B cell (primary cell): ENCODE measurements at regions not wholly inside any gene's neighbourhood (a gene's known extent, or its start where the extent isn't known, plus 50 kb on each side); places are given as distances from the start of the nearest gene placed in this dataset.
"Not testable (repeated sequence)": the region's sequence is repeated elsewhere in the genome, so short reads cannot be mapped to it uniquely, and the experiment has no call there.

ENCODE experiments used
- ATAC-seq: fragments of 200-7000 bp; cut with Tn5 transposase; one replicate; pipeline ENCODE4 v1.10.0; 2021; ENCODE audit warnings: low read depth, mild to moderate bottlenecking, moderate number of reproducible peaks, moderate library complexity
- CTCF ChIA-PET: fragments of 350-600 bp; sonication (Branson Sonifier 250); formaldehyde crosslinking; loops from one replicate; lab custom pipeline; 2021; ENCODE audit warnings: antibody characterized with exemption, inconsistent platforms; lab: Charles Lee
- POLR2A ChIA-PET: fragments of 350-600 bp; sonication (Branson Sonifier 250); formaldehyde crosslinking; loops from one replicate; lab custom pipeline; 2021; ENCODE audit warnings: antibody characterized with exemption; lab: Charles Lee
- DNase-seq: peaks from one replicate; pipeline ENCODE4 v3.0.0; 2013
- H2AFZ ChIP-seq: 2 replicates; pipeline ENCODE4 v1.6.1; 2012; ENCODE audit warnings: mild to moderate bottlenecking, low read depth, low read length; ENCODE audit not compliant: insufficient read depth, poor library complexity, severe bottlenecking
- H3K27ac ChIP-seq, 2 donors: 1 replicate in 1 of 2; 2 replicates in 1 of 2; pipeline ENCODE4 v1.5.1; 2012 to 2013; ENCODE audit warnings: low read length in 2 of 2, mild to moderate bottlenecking in 2 of 2, moderate library complexity in 1 of 2
- H3K27me3 ChIP-seq, 4 experiments: fragments of 200-600 bp in 1 of 4; sonication (generic) in 1 of 4; replicated peaks in 1 of 4; 1 replicate in 2 of 4; 2 replicates in 2 of 4; pipeline versions ENCODE4 v1.6.1 to v1.7.0; 2013 to 2016; ENCODE audit warnings: low read length in 3 of 4, mild to moderate bottlenecking in 2 of 4, mixed read lengths in 1 of 4, moderate library complexity in 1 of 4; ENCODE audit not compliant: insufficient read depth in 4 of 4, control insufficient read depth in 3 of 4; ENCODE audit errors: control extremely low read depth in 1 of 4
- H3K36me3 ChIP-seq, 2 experiments: replicated peaks in 1 of 2; 1 replicate in 1 of 2; 2 replicates in 1 of 2; pipeline versions ENCODE4 v1.6.1 to v1.7.1; 2013; ENCODE audit warnings: low read length in 1 of 2; ENCODE audit not compliant: insufficient read depth in 2 of 2, control insufficient read depth in 1 of 2; ENCODE audit errors: control extremely low read depth in 1 of 2, extremely low read depth in 1 of 2
- H3K4me1 ChIP-seq, 2 donors: fragments of 200-600 bp in 1 of 2; sonication (generic) in 1 of 2; 1 replicate in 1 of 2; 2 replicates in 1 of 2; pipeline versions ENCODE4 v1.5.1 to v1.6.1; 2013 to 2017; ENCODE audit warnings: low read length in 2 of 2; ENCODE audit not compliant: control insufficient read depth in 2 of 2, insufficient read depth in 2 of 2
- H3K4me2 ChIP-seq: replicated peaks from 2 replicates; pipeline ENCODE3; 2012; ENCODE audit warnings: mild to moderate bottlenecking, low read depth, low read length; ENCODE audit not compliant: poor library complexity, severe bottlenecking
- H3K4me3 ChIP-seq, 5 experiments: fragments of 200-600 bp in 1 of 5; sonication (generic) in 1 of 5; 1 replicate in 3 of 5; 2 replicates in 2 of 5; pipeline versions ENCODE4 v1.5.1 to v1.7.0; 2011 to 2016; ENCODE audit warnings: low read length in 4 of 5, mild to moderate bottlenecking in 4 of 5, low read depth in 2 of 5, control low read depth in 1 of 5, moderate library complexity in 1 of 5; ENCODE audit not compliant: insufficient read depth in 1 of 5; ENCODE audit errors: control extremely low read depth in 1 of 5, extremely low read depth in 1 of 5
- H3K79me2 ChIP-seq: fragments of 200-600 bp; sonication (generic); one replicate; pipeline ENCODE4 v1.6.0; 2016; ENCODE audit warnings: low read length; ENCODE audit not compliant: control insufficient read depth, insufficient read depth
- H3K9ac ChIP-seq: fragments of 200-600 bp; sonication (generic); 2 replicates; pipeline ENCODE4 v1.6.1; 2017; ENCODE audit warnings: mild to moderate bottlenecking, low read length, moderate library complexity
- H3K9me3 ChIP-seq, 3 donors: one replicate each; pipeline versions ENCODE4 v1.6.1 to v1.7.1; 2013; ENCODE audit warnings: low read length in 2 of 3; ENCODE audit not compliant: control insufficient read depth in 2 of 3, insufficient read depth in 1 of 3; ENCODE audit errors: control extremely low read depth in 1 of 3
- H4K20me1 ChIP-seq: 2 replicates; pipeline ENCODE4 v1.6.0; 2012; ENCODE audit warnings: mild to moderate bottlenecking, low read length; ENCODE audit not compliant: insufficient read depth, control insufficient read depth, poor library complexity, severe bottlenecking
- H3K27ac Mint-ChIP-seq: one replicate; pipeline ENCODE4 v1.8.0; 2021; ENCODE audit warnings: mixed read lengths
- H3K27me3 Mint-ChIP-seq: one replicate; pipeline ENCODE4 v1.8.0; 2021; ENCODE audit warnings: mixed read lengths
- H3K4me1 Mint-ChIP-seq: one replicate; pipeline ENCODE4 v1.8.0; 2021; ENCODE audit warnings: mixed read lengths
- H3K4me3 Mint-ChIP-seq: one replicate; pipeline ENCODE4 v1.8.0; 2021; ENCODE audit warnings: mixed read lengths
- H3K9me3 Mint-ChIP-seq: one replicate; pipeline ENCODE4 v1.8.0; 2022; ENCODE audit warnings: mixed read lengths; ENCODE audit not compliant: insufficient read depth
- EZH2 ChIP-seq: IDR thresholded peaks from 2 replicates; pipeline ENCODE4 v1.6.1; 2012; ENCODE audit warnings: borderline replicate concordance, low read depth, mild to moderate bottlenecking, moderate library complexity, low read length; ENCODE audit not compliant: insufficient read depth, poor library complexity, severe bottlenecking
- WGBS: methylation state at CpG from one replicate; pipeline ENCODE4 v1.1.5; 2013; ENCODE audit warnings: missing lambda C conversion rate; ENCODE audit not compliant: insufficient coverage; 5-methylcytosine and 5-hydroxymethylcytosine counted together
- intact Hi-C: fragments of 100-400 bp; cut with micrococcal nuclease; formaldehyde crosslinking; loops from one replicate; pipeline ENCODE4 v1.10.0; 2022
- TF ChIP-seq, protein P1 (sequence below): fragments of 200-600 bp; IDR thresholded peaks from one replicate; pipeline ENCODE4 v1.8.0; 2022; ENCODE audit warnings: antibody characterized with exemption, mild to moderate bottlenecking

DNA sequence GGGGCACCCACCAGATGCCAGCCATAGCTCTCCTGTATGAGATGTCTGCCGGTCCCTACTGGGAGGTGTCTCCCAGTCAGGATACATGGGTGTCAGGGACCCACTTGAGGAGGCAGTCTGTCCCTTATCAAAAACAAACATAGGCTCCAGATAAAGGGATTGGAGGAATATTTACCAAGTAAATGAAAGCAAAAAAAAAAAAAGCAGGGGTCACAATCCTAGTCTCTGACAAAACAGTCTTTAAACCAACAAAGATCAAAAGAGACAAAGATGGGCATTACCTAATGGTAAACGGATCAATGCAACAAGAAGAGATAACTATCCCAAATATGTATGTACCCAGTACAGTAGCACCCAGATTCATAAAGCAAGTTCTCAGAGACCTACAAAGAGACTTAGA lies 640.0 kb upstream of the LRRTM4 start:
- H2AFZ ChIP-seq: no peak overlapping the region
- H3K4me3 Mint-ChIP-seq: no peak overlapping the region
- no peaks in the 10 kb centered on the region for H3K79me2 ChIP-seq
- ATAC-seq (no peak), DNase-seq (no peak)
- H3K27me3 Mint-ChIP-seq: no peaks in the 10 kb centered on the region
- no peaks in the 10 kb centered on the region for H3K27me3 ChIP-seq
- H3K36me3 ChIP-seq: no peaks in the 10 kb centered on the region
- H3K4me1 Mint-ChIP-seq: no peaks in the 10 kb centered on the region
- H3K4me3 ChIP-seq: no peak overlapping the region
- H3K4me2 ChIP-seq: no peak overlapping the region
- no peaks in the 10 kb centered on the region for H3K4me1 ChIP-seq
- no peaks in the 10 kb centered on the region for H4K20me1 ChIP-seq
- no peak overlapping the region for H3K9ac ChIP-seq
- no peak overlapping the region for H3K27ac Mint-ChIP-seq
- no peak overlapping the region for H3K27ac ChIP-seq
- intact Hi-C loops: no loop called here
- ChIA-PET CTCF (no interaction called here), POLR2A (no interaction called here)
- no peak for TF ChIP-seq EZH2
- TF ChIP-seq, protein P1, sequence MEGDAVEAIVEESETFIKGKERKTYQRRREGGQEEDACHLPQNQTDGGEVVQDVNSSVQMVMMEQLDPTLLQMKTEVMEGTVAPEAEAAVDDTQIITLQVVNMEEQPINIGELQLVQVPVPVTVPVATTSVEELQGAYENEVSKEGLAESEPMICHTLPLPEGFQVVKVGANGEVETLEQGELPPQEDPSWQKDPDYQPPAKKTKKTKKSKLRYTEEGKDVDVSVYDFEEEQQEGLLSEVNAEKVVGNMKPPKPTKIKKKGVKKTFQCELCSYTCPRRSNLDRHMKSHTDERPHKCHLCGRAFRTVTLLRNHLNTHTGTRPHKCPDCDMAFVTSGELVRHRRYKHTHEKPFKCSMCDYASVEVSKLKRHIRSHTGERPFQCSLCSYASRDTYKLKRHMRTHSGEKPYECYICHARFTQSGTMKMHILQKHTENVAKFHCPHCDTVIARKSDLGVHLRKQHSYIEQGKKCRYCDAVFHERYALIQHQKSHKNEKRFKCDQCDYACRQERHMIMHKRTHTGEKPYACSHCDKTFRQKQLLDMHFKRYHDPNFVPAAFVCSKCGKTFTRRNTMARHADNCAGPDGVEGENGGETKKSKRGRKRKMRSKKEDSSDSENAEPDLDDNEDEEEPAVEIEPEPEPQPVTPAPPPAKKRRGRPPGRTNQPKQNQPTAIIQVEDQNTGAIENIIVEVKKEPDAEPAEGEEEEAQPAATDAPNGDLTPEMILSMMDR: no peak
- peaks cover 9% of the 10 kb centered on the region for H3K9me3 Mint-ChIP-seq
- WGBS: no CpG with 5 or more reads among the region's 2 CpGs
- no peaks in the 10 kb centered on the region for H3K9me3 ChIP-seq

DNA sequence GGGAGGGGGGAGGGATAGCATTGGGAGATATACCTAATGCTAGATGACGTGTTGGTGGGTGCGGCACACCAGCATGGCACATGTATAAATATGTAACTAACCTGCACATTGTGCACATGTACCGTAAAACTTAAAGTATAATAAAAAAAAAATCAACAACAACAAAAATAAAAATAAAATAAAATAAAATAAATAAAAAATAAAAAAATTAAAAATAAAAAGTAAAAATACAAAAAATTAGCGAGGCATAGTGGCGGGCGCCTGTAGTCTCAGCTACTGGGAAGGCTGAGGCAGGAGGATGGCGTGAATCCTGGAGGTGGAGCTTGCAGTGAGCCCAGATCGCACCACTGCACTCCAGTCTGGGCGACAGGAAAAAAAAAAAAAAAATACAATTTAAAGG lies 650.0 kb upstream of the LRRTM4 start:
- H3K36me3 ChIP-seq, H3K27ac Mint-ChIP-seq, H2AFZ ChIP-seq, H3K4me3 Mint-ChIP-seq, H3K27ac ChIP-seq, H3K4me2 ChIP-seq, H3K9me3 ChIP-seq, intact Hi-C loops, H3K4me1 Mint-ChIP-seq, ATAC-seq, H3K79me2 ChIP-seq, H3K27me3 Mint-ChIP-seq, H3K4me3 ChIP-seq, CTCF ChIA-PET, H3K4me1 ChIP-seq, H3K27me3 ChIP-seq, POLR2A ChIA-PET, H3K9ac ChIP-seq, DNase-seq, H3K9me3 Mint-ChIP-seq, H4K20me1 ChIP-seq: not testable (repeated sequence)
- WGBS: no CpG with 5 or more reads among the region's 9 CpGs
